Progenitor cell of endocrine pancreas (in vitro differentiated cells): ENCODE measurements at regions not wholly inside any gene's neighbourhood (a gene's known extent, or its start where the extent isn't known, plus 50 kb on each side); places are given as distances from the start of the nearest gene placed in this dataset.

Experiments used
- DNase-seq: peaks from one replicate; pipeline ENCODE4 v3.0.0; 2021; ENCODE audit warnings: low spot score; ENCODE audit not compliant: unreplicated experiment
- H3K27ac Mint-ChIP-seq: 2 replicates; pipeline ENCODE4 v1.8.0; 2021; ENCODE audit warnings: mild to moderate bottlenecking, moderate library complexity, mixed read lengths
- H3K27me3 Mint-ChIP-seq: 2 replicates; pipeline ENCODE4 v1.8.0; 2021; ENCODE audit warnings: mixed read lengths
- H3K36me3 Mint-ChIP-seq: 2 replicates; pipeline ENCODE4 v1.8.0; 2022; ENCODE audit warnings: mixed read lengths; ENCODE audit not compliant: insufficient read depth
- H3K4me1 Mint-ChIP-seq: 2 replicates; pipeline ENCODE4 v1.8.0; 2021; ENCODE audit warnings: low read depth, mixed read lengths
- H3K4me3 Mint-ChIP-seq: 2 replicates; pipeline ENCODE4 v1.8.0; 2021; ENCODE audit warnings: low read depth, mild to moderate bottlenecking, moderate library complexity, mixed read lengths
- H3K9me3 Mint-ChIP-seq: 2 replicates; pipeline ENCODE4 v1.8.0; 2021; ENCODE audit warnings: low read depth, mixed read lengths
- TF ChIP-seq, protein P1 (sequence below): fragments of 200-600 bp; sonication (generic); IDR thresholded peaks from one replicate; pipeline ENCODE4 v1.5.0; 2021; ENCODE audit warnings: antibody characterized with exemption, mild to moderate bottlenecking; ENCODE audit not compliant: unreplicated experiment

DNA sequence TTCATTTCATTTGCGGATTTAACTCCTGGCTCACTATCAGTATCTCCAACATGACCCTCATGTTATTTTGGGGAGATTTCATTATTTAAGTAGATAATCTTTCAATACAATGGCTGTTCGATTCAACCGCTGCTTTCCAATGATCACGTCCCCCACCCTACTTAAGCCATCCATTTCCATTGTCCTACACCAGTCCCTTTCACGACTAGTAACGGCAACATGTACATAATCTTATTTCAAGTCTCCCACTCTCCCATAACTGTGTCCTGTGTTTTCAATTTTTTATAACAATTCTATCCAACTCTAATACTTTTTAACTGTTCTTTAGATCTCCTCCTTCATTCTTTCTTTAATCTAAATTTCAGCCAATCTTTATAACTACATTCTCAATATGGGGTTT lies 890.8 kb upstream of the MAP3K7 start:
- Mint-ChIP-seq H3K27me3 (no peaks in the 10 kb centered on the region), H3K4me1 (peaks cover 8% of the 10 kb centered on the region), H3K9me3 (no peaks in the 10 kb centered on the region), H3K4me3 (no peak overlapping the region), H3K27ac (no peak overlapping the region), H3K36me3 (no peaks in the 10 kb centered on the region)
- no peak for DNase-seq
- TF ChIP-seq, protein P1, sequence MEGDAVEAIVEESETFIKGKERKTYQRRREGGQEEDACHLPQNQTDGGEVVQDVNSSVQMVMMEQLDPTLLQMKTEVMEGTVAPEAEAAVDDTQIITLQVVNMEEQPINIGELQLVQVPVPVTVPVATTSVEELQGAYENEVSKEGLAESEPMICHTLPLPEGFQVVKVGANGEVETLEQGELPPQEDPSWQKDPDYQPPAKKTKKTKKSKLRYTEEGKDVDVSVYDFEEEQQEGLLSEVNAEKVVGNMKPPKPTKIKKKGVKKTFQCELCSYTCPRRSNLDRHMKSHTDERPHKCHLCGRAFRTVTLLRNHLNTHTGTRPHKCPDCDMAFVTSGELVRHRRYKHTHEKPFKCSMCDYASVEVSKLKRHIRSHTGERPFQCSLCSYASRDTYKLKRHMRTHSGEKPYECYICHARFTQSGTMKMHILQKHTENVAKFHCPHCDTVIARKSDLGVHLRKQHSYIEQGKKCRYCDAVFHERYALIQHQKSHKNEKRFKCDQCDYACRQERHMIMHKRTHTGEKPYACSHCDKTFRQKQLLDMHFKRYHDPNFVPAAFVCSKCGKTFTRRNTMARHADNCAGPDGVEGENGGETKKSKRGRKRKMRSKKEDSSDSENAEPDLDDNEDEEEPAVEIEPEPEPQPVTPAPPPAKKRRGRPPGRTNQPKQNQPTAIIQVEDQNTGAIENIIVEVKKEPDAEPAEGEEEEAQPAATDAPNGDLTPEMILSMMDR = no peak

DNA sequence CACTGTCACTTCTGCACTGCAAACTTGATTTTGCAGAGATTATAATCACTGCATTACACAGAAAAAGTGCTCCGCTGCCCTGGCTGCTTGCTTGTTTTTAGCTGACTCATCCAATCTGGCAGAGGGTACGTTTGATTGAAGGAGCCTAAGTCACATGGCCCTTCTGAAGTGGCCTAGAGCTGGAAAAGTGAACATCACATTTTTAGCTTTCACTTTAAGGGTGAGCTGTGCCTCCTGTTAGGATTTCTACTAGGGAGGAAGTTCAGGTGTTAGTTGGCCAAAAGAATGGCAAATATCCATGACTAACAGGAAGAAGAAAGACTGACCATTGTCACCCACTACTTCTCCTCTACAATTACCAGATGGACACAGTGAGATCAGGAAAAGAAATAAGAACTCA lies 889.1 kb upstream of the MAP3K7 start:
- Mint-ChIP-seq H3K27ac (no peak overlapping the region), H3K27me3 (no peaks in the 10 kb centered on the region), H3K9me3 (no peaks in the 10 kb centered on the region), H3K4me1 (peaks cover 8% of the 10 kb centered on the region), H3K4me3 (no peak overlapping the region), H3K36me3 (no peaks in the 10 kb centered on the region)
- no peak for DNase-seq
- TF ChIP-seq, protein P1 = no peak

DNA sequence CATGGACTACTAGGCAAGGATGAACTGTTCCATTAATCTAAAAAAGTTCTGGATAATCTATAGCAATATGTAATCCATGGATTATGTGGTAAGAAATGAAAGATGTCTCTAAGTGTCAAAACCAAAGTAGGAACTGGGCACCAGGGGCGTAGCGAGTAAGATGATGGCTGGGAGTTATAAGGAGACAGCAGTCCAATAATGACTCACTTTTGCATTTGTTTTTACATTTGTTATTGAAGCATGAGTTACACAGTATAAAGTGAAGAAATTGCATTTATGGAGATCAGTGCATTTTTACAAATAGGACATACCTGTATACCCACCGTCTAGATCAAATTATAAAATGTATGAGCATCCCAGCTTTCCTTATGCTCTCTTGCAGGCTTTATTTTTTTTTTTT lies 878.5 kb upstream of the MAP3K7 start:
- H3K27me3 Mint-ChIP-seq = no peaks in the 10 kb centered on the region
- peaks cover 5% of the 10 kb centered on the region for H3K9me3 Mint-ChIP-seq
- no peaks in the 10 kb centered on the region for H3K4me1 Mint-ChIP-seq
- no peak for DNase-seq
- no peak overlapping the region for H3K4me3 Mint-ChIP-seq
- H3K36me3 Mint-ChIP-seq = no peaks in the 10 kb centered on the region
- TF ChIP-seq, protein P1 = no peak
- no peak overlapping the region for H3K27ac Mint-ChIP-seq

DNA sequence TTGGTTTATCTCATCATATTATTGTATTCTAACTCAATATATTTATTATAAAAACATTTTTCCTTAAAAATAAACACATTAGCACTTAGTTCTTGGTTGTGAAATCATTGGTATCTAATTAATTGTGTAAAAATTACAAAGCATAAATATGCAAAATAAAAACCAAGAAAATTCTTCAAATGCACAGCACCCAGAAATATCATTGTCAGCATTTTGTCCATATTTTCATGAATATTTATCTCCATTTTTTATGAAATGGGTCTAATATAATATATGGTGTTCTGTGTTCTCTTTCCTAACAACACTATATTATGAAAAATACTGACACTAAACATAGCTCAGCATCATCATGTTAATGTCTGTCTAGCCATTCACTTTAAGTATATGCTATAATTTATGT lies 877.8 kb upstream of the MAP3K7 start:
- Mint-ChIP-seq H3K4me1 (no peaks in the 10 kb centered on the region), H3K4me3 (no peak overlapping the region), H3K36me3 (no peaks in the 10 kb centered on the region), H3K9me3 (peaks cover 5% of the 10 kb centered on the region), H3K27ac (no peak overlapping the region), H3K27me3 (no peaks in the 10 kb centered on the region)
- no peak for DNase-seq
- TF ChIP-seq, protein P1 = no peak

DNA sequence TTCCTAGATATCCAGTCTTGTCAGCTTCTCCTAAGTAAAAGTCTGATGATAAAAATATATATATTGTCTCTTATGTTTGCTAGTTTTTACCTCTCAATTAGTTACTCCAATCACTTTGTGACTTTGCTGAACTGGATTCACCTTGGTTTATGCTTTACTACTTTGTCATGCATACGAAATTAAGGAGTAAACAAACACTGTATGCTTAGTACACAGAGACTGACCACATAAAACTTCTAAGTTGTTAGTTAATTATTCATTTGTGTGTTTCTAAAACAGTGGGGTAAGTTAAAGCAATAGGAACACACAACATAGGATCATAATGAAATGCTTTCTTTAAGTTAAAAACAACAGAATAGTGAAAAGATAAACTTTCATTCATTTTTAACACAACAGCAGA lies 877.3 kb upstream of the MAP3K7 start:
- TF ChIP-seq, protein P1 = no peak
- Mint-ChIP-seq H3K4me1 (no peaks in the 10 kb centered on the region), H3K27me3 (no peaks in the 10 kb centered on the region), H3K9me3 (peaks cover under 1% of the 10 kb centered on the region), H3K4me3 (no peak overlapping the region), H3K27ac (no peak overlapping the region), H3K36me3 (no peaks in the 10 kb centered on the region)
- no peak for DNase-seq

DNA sequence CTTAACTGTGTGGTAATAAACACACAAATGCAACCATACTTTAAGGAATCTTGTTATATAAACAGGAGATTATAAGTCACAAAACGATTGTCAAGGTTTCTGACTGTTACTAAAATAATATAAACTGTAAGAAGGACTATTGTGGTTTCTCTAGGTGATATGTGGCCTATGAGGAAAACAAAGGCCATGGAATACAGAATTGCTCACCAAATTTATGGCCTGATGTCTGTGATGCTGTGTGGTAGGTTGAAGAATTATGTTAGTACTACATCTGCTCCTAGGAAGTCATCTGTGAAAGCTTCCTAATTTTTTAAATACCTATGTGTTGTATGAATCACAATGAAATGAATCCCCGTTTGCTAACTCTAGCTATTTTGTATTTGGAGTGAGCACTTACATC lies 875.4 kb upstream of the MAP3K7 start:
- no peak for DNase-seq
- Mint-ChIP-seq H3K36me3 (no peaks in the 10 kb centered on the region), H3K9me3 (no peaks in the 10 kb centered on the region), H3K27ac (no peak overlapping the region), H3K4me3 (no peak overlapping the region), H3K27me3 (no peaks in the 10 kb centered on the region), H3K4me1 (no peaks in the 10 kb centered on the region)
- TF ChIP-seq, protein P1 = no peak
